WI38 (cell line): ENCODE measurements at regions not wholly inside any gene's neighbourhood (a gene's known extent, or its start where the extent isn't known, plus 50 kb on each side); places are given as distances from the start of the nearest gene placed in this dataset.
"Not testable (repeated sequence)": the region's sequence is repeated elsewhere in the genome, so short reads cannot be mapped to it uniquely, and the experiment has no call there.

ENCODE experiments used
- H3K4me3 ChIP-seq: 2 replicates; pipeline ENCODE4 v1.5.1; 2011; ENCODE audit warnings: low read depth, mild to moderate bottlenecking, control low read depth, low read length
- TF ChIP-seq, protein P1 (sequence below): IDR thresholded peaks from 2 replicates; pipeline ENCODE4 v1.5.1; 2012; ENCODE audit warnings: low read depth, mild to moderate bottlenecking, control low read depth, low read length

DNA sequence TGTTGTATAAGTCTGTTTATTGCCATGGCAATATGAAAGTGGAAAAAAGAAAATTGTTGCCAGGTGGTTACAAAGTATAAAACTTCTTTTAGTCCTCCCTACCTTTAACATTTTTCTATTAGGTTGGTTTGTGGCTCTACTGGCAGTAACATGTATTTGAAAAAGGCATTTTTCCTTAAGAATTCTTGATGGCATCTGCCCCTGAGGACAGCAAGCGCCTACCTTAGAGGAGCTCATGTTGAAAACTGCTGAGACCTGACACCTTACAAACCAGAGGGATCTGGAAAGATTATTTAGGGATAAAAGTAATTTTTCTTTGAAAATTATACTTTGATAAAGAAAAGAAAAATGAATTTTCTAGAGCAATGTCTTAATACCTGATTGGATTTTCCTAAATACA, 208.1 kb downstream of the CAVIN4 start:
- no peak overlapping the region for H3K4me3 ChIP-seq
- TF ChIP-seq, protein P1, sequence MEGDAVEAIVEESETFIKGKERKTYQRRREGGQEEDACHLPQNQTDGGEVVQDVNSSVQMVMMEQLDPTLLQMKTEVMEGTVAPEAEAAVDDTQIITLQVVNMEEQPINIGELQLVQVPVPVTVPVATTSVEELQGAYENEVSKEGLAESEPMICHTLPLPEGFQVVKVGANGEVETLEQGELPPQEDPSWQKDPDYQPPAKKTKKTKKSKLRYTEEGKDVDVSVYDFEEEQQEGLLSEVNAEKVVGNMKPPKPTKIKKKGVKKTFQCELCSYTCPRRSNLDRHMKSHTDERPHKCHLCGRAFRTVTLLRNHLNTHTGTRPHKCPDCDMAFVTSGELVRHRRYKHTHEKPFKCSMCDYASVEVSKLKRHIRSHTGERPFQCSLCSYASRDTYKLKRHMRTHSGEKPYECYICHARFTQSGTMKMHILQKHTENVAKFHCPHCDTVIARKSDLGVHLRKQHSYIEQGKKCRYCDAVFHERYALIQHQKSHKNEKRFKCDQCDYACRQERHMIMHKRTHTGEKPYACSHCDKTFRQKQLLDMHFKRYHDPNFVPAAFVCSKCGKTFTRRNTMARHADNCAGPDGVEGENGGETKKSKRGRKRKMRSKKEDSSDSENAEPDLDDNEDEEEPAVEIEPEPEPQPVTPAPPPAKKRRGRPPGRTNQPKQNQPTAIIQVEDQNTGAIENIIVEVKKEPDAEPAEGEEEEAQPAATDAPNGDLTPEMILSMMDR = no peak

- TF ChIP-seq, protein P1 = no peak
- H3K4me3 ChIP-seq = no peak overlapping the region
Measured at GRCh38 chr9:100794738-100795269, 216.9 kb downstream of the CAVIN4 start.

- TF ChIP-seq, protein P1 = no peak
- H3K4me3 ChIP-seq = no peak overlapping the region
Measured at GRCh38 chr9:100803956-100804355, 224.6 kb upstream of the PLPPR1 start.

DNA sequence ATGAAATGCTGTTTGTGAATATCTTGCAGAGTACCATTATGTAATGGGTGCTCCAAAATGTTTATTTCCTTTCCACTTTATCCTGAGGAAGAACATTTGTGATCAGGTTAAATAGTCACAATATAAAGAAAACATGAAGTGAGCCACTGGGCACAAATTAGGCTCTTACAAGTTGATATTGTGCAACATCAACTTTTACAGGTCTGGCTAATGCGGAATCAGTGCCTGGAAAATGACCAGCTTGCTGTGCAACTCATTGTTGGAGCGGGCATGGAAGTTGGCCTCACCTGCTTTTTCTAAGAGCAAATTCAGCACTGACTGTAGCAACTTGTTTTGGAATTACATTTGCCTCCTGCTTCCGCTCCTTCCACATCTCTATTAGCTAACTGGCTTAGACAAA, 216.9 kb upstream of the PLPPR1 start:
- H3K4me3 ChIP-seq = no peak overlapping the region
- TF ChIP-seq, protein P1 = no peak

GRCh38 chr9:100813871-100814270, 214.7 kb upstream of the PLPPR1 start:
- TF ChIP-seq, protein P1 = no peak
- H3K4me3 ChIP-seq = no peak overlapping the region

DNA sequence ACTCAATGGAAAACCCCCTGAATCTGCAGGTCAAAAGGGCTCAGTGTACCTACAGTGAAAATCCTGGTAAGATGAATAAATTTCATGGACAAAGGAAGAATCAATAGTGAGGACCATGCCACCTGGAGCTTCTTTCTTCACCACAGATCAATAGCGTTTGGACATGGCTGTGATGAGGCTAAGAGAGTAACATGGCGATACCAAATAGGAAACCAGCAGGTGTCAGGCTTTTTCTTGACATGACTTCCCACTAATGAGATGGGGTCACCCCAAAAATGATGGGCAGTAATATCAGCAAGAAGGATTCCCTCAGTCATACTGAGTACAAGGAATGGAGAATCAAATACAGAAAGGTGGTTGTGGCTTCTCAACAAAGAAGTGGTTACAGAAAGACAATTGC, 208.5 kb upstream of the PLPPR1 start:
- TF ChIP-seq, protein P1 = no peak
- no peak overlapping the region for H3K4me3 ChIP-seq

GRCh38 chr9:100833035-100833434, 195.5 kb upstream of the PLPPR1 start:
- H3K4me3 ChIP-seq = not testable (repeated sequence)

- TF ChIP-seq, protein P1 = no peak
- no peak overlapping the region for H3K4me3 ChIP-seq
Measured at GRCh38 chr9:100838857-100839256, 189.7 kb upstream of the PLPPR1 start.
